B cell (primary cell): ENCODE measurements at regions not wholly inside any gene's neighbourhood (a gene's known extent, or its start where the extent isn't known, plus 50 kb on each side); places are given as distances from the start of the nearest gene placed in this dataset.

Experiments used
- CTCF ChIP-seq: fragments of 200-600 bp; IDR thresholded peaks from one replicate; pipeline ENCODE4 v1.8.0; 2022; ENCODE audit warnings: antibody characterized with exemption, mild to moderate bottlenecking
- EZH2 ChIP-seq: IDR thresholded peaks from 2 replicates; pipeline ENCODE4 v1.6.1; 2012; ENCODE audit warnings: borderline replicate concordance, low read depth, mild to moderate bottlenecking, moderate library complexity, low read length; ENCODE audit not compliant: insufficient read depth, poor library complexity, severe bottlenecking

GRCh38 chr7:121752706-121753105 lies 120.3 kb upstream of the PTPRZ1 start:
- TF ChIP-seq CTCF = no peak
- TF ChIP-seq EZH2 = no peak
